ENCODE measurements at regions not wholly inside any gene's neighbourhood (a gene's known extent, or its start where the extent isn't known, plus 50 kb on each side); places are given as distances from the start of the nearest gene placed in this dataset.

- TF ChIP-seq CTCF (IDR thresholded peaks at IDR 0.05), result no peak
- TF ChIP-seq EZH2phosphoT487 (IDR thresholded peaks at IDR 0.05), result no peak
- TF ChIP-seq EZH2 (IDR thresholded peaks at IDR 0.05), result no peak
Measured at GRCh38 chr14:59086241-59086882, 102.1 kb upstream of the DAAM1 start.

All from neural progenitor cell (in vitro differentiated cells).